Amniotic epithelial cell (primary cell): ENCODE measurements at regions not wholly inside any gene's neighbourhood (a gene's known extent, or its start where the extent isn't known, plus 50 kb on each side); places are given as distances from the start of the nearest gene placed in this dataset.
"Not testable (repeated sequence)": the region's sequence is repeated elsewhere in the genome, so short reads cannot be mapped to it uniquely, and the experiment has no call there.

Source experiments
- DNase-seq: peaks from one replicate; pipeline ENCODE4 v3.0.0-alpha.2; 2010; ENCODE audit warnings: low read depth

- DNase-seq: no peak
Observed at GRCh38 chr4:181755846-181756245, 487.4 kb upstream of the TENM3 start.

GRCh38 chr4:181756451-181757095 is 486.6 kb upstream of the TENM3 start:
- no peak for DNase-seq

- DNase-seq: no peak
Observed at GRCh38 chr4:181757098-181757497, 486.1 kb upstream of the TENM3 start.

GRCh38 chr4:181757910-181758660 is 485.1 kb upstream of the TENM3 start:
- no peak for DNase-seq

- DNase-seq: no peak
Observed at GRCh38 chr4:181760560-181760959, 482.6 kb upstream of the TENM3 start.

GRCh38 chr4:181761156-181761555 is 482.0 kb upstream of the TENM3 start:
- peak; percentile 42 for DNase-seq

GRCh38 chr4:181766061-181766548 is 477.1 kb upstream of the TENM3 start:
- no peak for DNase-seq

GRCh38 chr4:181770971-181771370 is 472.2 kb upstream of the TENM3 start:
- peak; percentile 53 for DNase-seq

- no peak for DNase-seq
Observed at GRCh38 chr4:181775298-181775697, 467.9 kb upstream of the TENM3 start.

GRCh38 chr4:181776264-181777054 is 466.7 kb upstream of the TENM3 start:
- DNase-seq: no peak

GRCh38 chr4:181777518-181777917 is 465.7 kb upstream of the TENM3 start:
- DNase-seq: no peak

- DNase-seq: no peak
Observed at GRCh38 chr4:181784881-181785280, 458.3 kb upstream of the TENM3 start.

GRCh38 chr4:181792641-181793040 is 450.6 kb upstream of the TENM3 start:
- DNase-seq: no peak

GRCh38 chr4:181793096-181793495 is 450.1 kb upstream of the TENM3 start:
- no peak for DNase-seq

GRCh38 chr4:181796502-181796901 is 446.7 kb upstream of the TENM3 start:
- peak; percentile 96 for DNase-seq

GRCh38 chr4:181798536-181798935 is 444.7 kb upstream of the TENM3 start:
- DNase-seq: no peak

- DNase-seq: no peak
Observed at GRCh38 chr4:181799561-181800069, 443.6 kb upstream of the TENM3 start.

- no peak for DNase-seq
Observed at GRCh38 chr4:181802207-181802606, 441.0 kb upstream of the TENM3 start.

- no peak for DNase-seq
Observed at GRCh38 chr4:181807771-181808170, 435.4 kb upstream of the TENM3 start.

GRCh38 chr4:181810711-181811110 is 432.5 kb upstream of the TENM3 start:
- no peak for DNase-seq

- DNase-seq: not testable (repeated sequence)
Observed at GRCh38 chr4:181811550-181811949, 431.7 kb upstream of the TENM3 start.

GRCh38 chr4:181819946-181820345 is 423.3 kb upstream of the TENM3 start:
- DNase-seq: no peak

GRCh38 chr4:181820553-181820952 is 422.6 kb upstream of the TENM3 start:
- DNase-seq: no peak
